H1 (cell line): ENCODE measurements at regions not wholly inside any gene's neighbourhood (a gene's known extent, or its start where the extent isn't known, plus 50 kb on each side); places are given as distances from the start of the nearest gene placed in this dataset.

Experiments used
- BCL11A ChIP-seq, 2 experiments: IDR thresholded peaks; one replicate each; pipeline ENCODE4 v1.6.1; 2011; ENCODE audit warnings: low read depth in 2 of 2, low read length in 2 of 2, mild to moderate bottlenecking in 2 of 2
- CHD2 ChIP-seq: IDR thresholded peaks from 2 replicates; pipeline ENCODE4 v1.6.1; 2012; ENCODE audit warnings: low read length, improper control_type of control experiment
- EP300 ChIP-seq, 2 experiments: IDR thresholded peaks; 1 replicate in 1 of 2; 2 replicates in 1 of 2; pipeline ENCODE4 v1.6.1; 2011 to 2012; ENCODE audit warnings: low read depth in 2 of 2, low read length in 2 of 2, mild to moderate bottlenecking in 2 of 2, borderline replicate concordance in 1 of 2, inconsistent platforms in 1 of 2, moderate library complexity in 1 of 2
- EZH2 ChIP-seq: fragments of 200-600 bp; sonication (generic); IDR thresholded peaks from 2 replicates; pipeline ENCODE4 v1.7.1; 2012; ENCODE audit warnings: low read depth, mild to moderate bottlenecking, moderate library complexity, low read length, inconsistent platforms; ENCODE audit not compliant: severe bottlenecking
- JUN ChIP-seq: IDR thresholded peaks from 2 replicates; pipeline ENCODE4 v1.6.1; 2011; ENCODE audit warnings: low read depth, mild to moderate bottlenecking, improper control_type of control experiment, low read length
- POLR2A ChIP-seq, 2 experiments: IDR thresholded peaks; 1 replicate in 1 of 2; 2 replicates in 1 of 2; pipeline ENCODE4 v1.6.1; 2011; ENCODE audit warnings: low read depth in 2 of 2, low read length in 2 of 2, mild to moderate bottlenecking in 2 of 2; ENCODE audit errors: control extremely low read depth in 1 of 2
- TF ChIP-seq, protein P1 (sequence below), 3 experiments: IDR thresholded peaks; 1 replicate in 2 of 3; 2 replicates in 1 of 3; pipeline versions ENCODE4 v1.5.1 to v1.6.1; 2011; ENCODE audit warnings: low read length in 3 of 3, mild to moderate bottlenecking in 3 of 3, inconsistent platforms in 2 of 3, low read depth in 1 of 3, moderate library complexity in 1 of 3; ENCODE audit not compliant: insufficient read depth in 1 of 3; ENCODE audit errors: control extremely low read depth in 1 of 3
- TF ChIP-seq, protein P2 (sequence below): IDR thresholded peaks from 2 replicates; pipeline ENCODE4 v1.6.1; 2012; ENCODE audit warnings: inconsistent platforms

DNA sequence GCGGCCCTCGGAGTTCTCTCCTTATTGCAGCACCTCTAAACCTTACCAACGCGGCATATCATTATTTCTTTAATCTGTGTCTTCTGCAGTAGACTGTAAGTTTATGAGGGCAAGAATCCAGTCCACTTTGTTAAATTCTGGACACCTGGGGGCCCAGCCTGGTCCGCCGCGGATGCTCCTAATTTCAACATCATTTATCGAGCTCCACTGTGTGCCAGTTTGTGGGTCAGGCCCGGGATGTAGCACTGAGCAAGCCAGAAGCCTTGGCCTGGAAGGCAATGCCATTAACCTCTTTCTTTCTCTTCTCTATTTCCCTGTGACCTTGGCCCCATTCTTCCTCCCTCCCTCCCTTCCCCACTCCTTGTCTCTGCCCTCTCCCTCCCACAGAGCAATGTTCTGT is 70.6 kb upstream of the CACNA1E start:
- TF ChIP-seq POLR2A (IDR thresholded peaks at IDR 0.05; ENCODE audit: control extremely low read depth in 1 of 2, low read depth in 2 of 2, low read length in 2 of 2) (no peak), EP300 (IDR thresholded peaks at IDR 0.05; ENCODE audit: borderline replicate concordance in 1 of 2, low read depth in 2 of 2, low read length in 2 of 2) (no peak), JUN (no peak), BCL11A (IDR thresholded peaks at IDR 0.05; ENCODE audit: low read depth in 2 of 2, low read length in 2 of 2) (no peak), EZH2 (no peak), CHD2 (no peak)
- TF ChIP-seq, protein P1, sequence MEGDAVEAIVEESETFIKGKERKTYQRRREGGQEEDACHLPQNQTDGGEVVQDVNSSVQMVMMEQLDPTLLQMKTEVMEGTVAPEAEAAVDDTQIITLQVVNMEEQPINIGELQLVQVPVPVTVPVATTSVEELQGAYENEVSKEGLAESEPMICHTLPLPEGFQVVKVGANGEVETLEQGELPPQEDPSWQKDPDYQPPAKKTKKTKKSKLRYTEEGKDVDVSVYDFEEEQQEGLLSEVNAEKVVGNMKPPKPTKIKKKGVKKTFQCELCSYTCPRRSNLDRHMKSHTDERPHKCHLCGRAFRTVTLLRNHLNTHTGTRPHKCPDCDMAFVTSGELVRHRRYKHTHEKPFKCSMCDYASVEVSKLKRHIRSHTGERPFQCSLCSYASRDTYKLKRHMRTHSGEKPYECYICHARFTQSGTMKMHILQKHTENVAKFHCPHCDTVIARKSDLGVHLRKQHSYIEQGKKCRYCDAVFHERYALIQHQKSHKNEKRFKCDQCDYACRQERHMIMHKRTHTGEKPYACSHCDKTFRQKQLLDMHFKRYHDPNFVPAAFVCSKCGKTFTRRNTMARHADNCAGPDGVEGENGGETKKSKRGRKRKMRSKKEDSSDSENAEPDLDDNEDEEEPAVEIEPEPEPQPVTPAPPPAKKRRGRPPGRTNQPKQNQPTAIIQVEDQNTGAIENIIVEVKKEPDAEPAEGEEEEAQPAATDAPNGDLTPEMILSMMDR (IDR thresholded peaks at IDR 0.05; ENCODE audit: control extremely low read depth in 1 of 3, insufficient read depth in 1 of 3, low read depth in 1 of 3, low read length in 3 of 3), result no peak
- TF ChIP-seq, protein P2, sequence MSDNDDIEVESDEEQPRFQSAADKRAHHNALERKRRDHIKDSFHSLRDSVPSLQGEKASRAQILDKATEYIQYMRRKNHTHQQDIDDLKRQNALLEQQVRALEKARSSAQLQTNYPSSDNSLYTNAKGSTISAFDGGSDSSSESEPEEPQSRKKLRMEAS, result no peak
